ENCODE measurements at regions not wholly inside any gene's neighbourhood (a gene's known extent, or its start where the extent isn't known, plus 50 kb on each side); places are given as distances from the start of the nearest gene placed in this dataset.

DNA sequence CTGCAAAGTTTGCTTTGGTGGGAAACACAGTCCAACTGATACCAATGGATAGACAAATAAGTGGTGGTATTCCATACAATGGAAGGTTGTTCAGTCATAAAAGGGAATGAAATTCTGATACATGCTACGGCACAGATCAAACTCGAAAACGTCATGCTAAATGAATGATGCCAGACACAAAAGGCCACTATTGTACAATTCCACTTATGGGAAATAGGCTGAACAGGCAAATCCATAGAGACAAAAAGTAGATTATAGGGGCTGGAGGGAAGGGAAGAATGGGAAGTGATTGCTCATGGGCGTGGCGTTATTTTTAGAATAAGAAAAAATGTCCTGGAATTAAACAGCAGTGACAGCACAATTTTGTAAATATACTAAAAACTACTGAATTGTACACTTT, 66.0 kb upstream of the FOXK1 start:
- TF ChIP-seq POLR2AphosphoS5 (IDR thresholded peaks at IDR 0.05; ENCODE audit: low read depth, low read length) (no peak), SIN3A (IDR thresholded peaks at IDR 0.05; ENCODE audit: borderline replicate concordance, insufficient read depth, low read depth, low read length) (no peak), TCF7L2 (IDR thresholded peaks at IDR 0.05; ENCODE audit: low read depth, low read length) (no peak)
- TF ChIP-seq, protein P1, sequence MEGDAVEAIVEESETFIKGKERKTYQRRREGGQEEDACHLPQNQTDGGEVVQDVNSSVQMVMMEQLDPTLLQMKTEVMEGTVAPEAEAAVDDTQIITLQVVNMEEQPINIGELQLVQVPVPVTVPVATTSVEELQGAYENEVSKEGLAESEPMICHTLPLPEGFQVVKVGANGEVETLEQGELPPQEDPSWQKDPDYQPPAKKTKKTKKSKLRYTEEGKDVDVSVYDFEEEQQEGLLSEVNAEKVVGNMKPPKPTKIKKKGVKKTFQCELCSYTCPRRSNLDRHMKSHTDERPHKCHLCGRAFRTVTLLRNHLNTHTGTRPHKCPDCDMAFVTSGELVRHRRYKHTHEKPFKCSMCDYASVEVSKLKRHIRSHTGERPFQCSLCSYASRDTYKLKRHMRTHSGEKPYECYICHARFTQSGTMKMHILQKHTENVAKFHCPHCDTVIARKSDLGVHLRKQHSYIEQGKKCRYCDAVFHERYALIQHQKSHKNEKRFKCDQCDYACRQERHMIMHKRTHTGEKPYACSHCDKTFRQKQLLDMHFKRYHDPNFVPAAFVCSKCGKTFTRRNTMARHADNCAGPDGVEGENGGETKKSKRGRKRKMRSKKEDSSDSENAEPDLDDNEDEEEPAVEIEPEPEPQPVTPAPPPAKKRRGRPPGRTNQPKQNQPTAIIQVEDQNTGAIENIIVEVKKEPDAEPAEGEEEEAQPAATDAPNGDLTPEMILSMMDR (IDR thresholded peaks at IDR 0.05) = no peak
- TF ChIP-seq, protein P2, sequence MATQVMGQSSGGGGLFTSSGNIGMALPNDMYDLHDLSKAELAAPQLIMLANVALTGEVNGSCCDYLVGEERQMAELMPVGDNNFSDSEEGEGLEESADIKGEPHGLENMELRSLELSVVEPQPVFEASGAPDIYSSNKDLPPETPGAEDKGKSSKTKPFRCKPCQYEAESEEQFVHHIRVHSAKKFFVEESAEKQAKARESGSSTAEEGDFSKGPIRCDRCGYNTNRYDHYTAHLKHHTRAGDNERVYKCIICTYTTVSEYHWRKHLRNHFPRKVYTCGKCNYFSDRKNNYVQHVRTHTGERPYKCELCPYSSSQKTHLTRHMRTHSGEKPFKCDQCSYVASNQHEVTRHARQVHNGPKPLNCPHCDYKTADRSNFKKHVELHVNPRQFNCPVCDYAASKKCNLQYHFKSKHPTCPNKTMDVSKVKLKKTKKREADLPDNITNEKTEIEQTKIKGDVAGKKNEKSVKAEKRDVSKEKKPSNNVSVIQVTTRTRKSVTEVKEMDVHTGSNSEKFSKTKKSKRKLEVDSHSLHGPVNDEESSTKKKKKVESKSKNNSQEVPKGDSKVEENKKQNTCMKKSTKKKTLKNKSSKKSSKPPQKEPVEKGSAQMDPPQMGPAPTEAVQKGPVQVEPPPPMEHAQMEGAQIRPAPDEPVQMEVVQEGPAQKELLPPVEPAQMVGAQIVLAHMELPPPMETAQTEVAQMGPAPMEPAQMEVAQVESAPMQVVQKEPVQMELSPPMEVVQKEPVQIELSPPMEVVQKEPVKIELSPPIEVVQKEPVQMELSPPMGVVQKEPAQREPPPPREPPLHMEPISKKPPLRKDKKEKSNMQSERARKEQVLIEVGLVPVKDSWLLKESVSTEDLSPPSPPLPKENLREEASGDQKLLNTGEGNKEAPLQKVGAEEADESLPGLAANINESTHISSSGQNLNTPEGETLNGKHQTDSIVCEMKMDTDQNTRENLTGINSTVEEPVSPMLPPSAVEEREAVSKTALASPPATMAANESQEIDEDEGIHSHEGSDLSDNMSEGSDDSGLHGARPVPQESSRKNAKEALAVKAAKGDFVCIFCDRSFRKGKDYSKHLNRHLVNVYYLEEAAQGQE (IDR thresholded peaks at IDR 0.05; ENCODE audit: insufficient read depth in 1 of 2, low read depth in 2 of 2, low read length in 1 of 2) = no peak

Measured in Panc1 (cell line).